WTC11 (cell line): ENCODE measurements at regions not wholly inside any gene's neighbourhood (a gene's known extent, or its start where the extent isn't known, plus 50 kb on each side); places are given as distances from the start of the nearest gene placed in this dataset.
A peak's percentile ranks its signal among the peaks of the same experiment; 100 is the strongest.

Source experiments
- ATAC-seq: fragments of 200-7000 bp; cut with Tn5 transposase; 2 replicates; pipeline ENCODE4 v1.10.0; 2021; ENCODE audit warnings: mild to moderate bottlenecking, moderate library complexity
- CTCF ChIA-PET: fragments of 300-600 bp; sonication (Branson Sonifier 250); formaldehyde crosslinking; loops from one replicate; lab custom pipeline; 2021; ENCODE audit warnings: antibody characterized with exemption; lab: Charles Lee
- POLR2A ChIA-PET: fragments of 350-600 bp; sonication (Branson Sonifier 250); formaldehyde crosslinking; loops from one replicate; lab custom pipeline; 2021; ENCODE audit warnings: antibody characterized with exemption; lab: Charles Lee
- DNase-seq: peaks from one replicate; pipeline ENCODE4 v3.0.0; 2021; ENCODE audit warnings: low spot score
- H3K27ac Mint-ChIP-seq: 2 replicates; pipeline ENCODE4 v1.8.0; 2021; ENCODE audit warnings: mixed read lengths
- H3K27me3 Mint-ChIP-seq: 2 replicates; pipeline ENCODE4 v1.8.0; 2021; ENCODE audit warnings: low read depth, mild to moderate bottlenecking, moderate library complexity, mixed read lengths
- H3K36me3 Mint-ChIP-seq: 2 replicates; pipeline ENCODE4 v1.8.0; 2021; ENCODE audit warnings: mixed read lengths
- H3K4me1 Mint-ChIP-seq: 2 replicates; pipeline ENCODE4 v1.8.0; 2022; ENCODE audit warnings: mixed read lengths
- H3K4me3 Mint-ChIP-seq: 2 replicates; pipeline ENCODE4 v1.8.0; 2021; ENCODE audit warnings: mild to moderate bottlenecking, moderate library complexity, mixed read lengths
- H3K9me3 Mint-ChIP-seq: 2 replicates; pipeline ENCODE4 v1.8.0; 2021; ENCODE audit warnings: mixed read lengths
- ATF2 ChIP-seq: sonication (generic); formaldehyde crosslinking; IDR thresholded peaks from 2 replicates; pipeline ENCODE4 v1.8.1; 2022; ENCODE audit warnings: low read depth, missing genetic modification reagents, borderline replicate concordance
- CREM ChIP-seq: sonication (generic); formaldehyde crosslinking; IDR thresholded peaks from 2 replicates; pipeline ENCODE4 v1.8.1; 2022; ENCODE audit warnings: mild to moderate bottlenecking, missing genetic modification reagents, moderate library complexity
- EMX1 ChIP-seq: fragments of 250-450 bp; sonication (Bioruptor Pico); IDR thresholded peaks from 2 replicates; pipeline ENCODE4 v1.8.0; 2021; ENCODE audit warnings: mild to moderate bottlenecking
- ERG ChIP-seq: fragments of 250-450 bp; sonication (Bioruptor Pico); IDR thresholded peaks from 2 replicates; pipeline ENCODE4 v1.8.0; 2021; ENCODE audit warnings: mild to moderate bottlenecking
- GTF2I ChIP-seq: fragments of 250-450 bp; sonication (Bioruptor Pico); conservative IDR thresholded peaks from 2 replicates; pipeline ENCODE4 v1.4.0; 2021; ENCODE audit warnings: mild to moderate bottlenecking
- KAT7 ChIP-seq: sonication (generic); formaldehyde crosslinking; IDR thresholded peaks from 2 replicates; pipeline ENCODE4 v1.8.1; 2023; ENCODE audit warnings: missing genetic modification reagents, mild to moderate bottlenecking, borderline replicate concordance
- NFYB ChIP-seq: sonication (generic); formaldehyde crosslinking; conservative IDR thresholded peaks from 2 replicates; pipeline ENCODE4 v1.8.0; 2022; ENCODE audit warnings: low read depth, missing genetic modification reagents
- OVOL2 ChIP-seq: fragments of 250-450 bp; sonication (Bioruptor Pico); IDR thresholded peaks from 2 replicates; pipeline ENCODE4 v1.9.0; 2021; ENCODE audit warnings: mild to moderate bottlenecking, borderline replicate concordance
- RELA ChIP-seq: sonication (generic); formaldehyde crosslinking; IDR thresholded peaks from 2 replicates; pipeline ENCODE4 v1.8.1; 2022; ENCODE audit warnings: missing genetic modification reagents, mild to moderate bottlenecking, borderline replicate concordance
- RORB ChIP-seq: fragments of 250-450 bp; sonication (Bioruptor Pico); IDR thresholded peaks from 2 replicates; pipeline ENCODE4 v1.9.0; 2021; ENCODE audit warnings: mild to moderate bottlenecking
- SMAD4 ChIP-seq: sonication (generic); formaldehyde crosslinking; IDR thresholded peaks from 2 replicates; pipeline ENCODE4 v1.8.0; 2022; ENCODE audit warnings: mild to moderate bottlenecking, missing genetic modification reagents
- SP1 ChIP-seq: sonication (generic); formaldehyde crosslinking; conservative IDR thresholded peaks from 2 replicates; pipeline ENCODE4 v1.8.1; 2022; ENCODE audit warnings: missing genetic modification reagents
- TEAD4 ChIP-seq: sonication (generic); formaldehyde crosslinking; IDR thresholded peaks from 2 replicates; pipeline ENCODE4 v1.8.0; 2022; ENCODE audit warnings: mild to moderate bottlenecking, missing genetic modification reagents
- ZBTB43 ChIP-seq: sonication (generic); formaldehyde crosslinking; IDR thresholded peaks from 2 replicates; pipeline ENCODE4 v1.8.1; 2023; ENCODE audit warnings: mild to moderate bottlenecking, missing genetic modification reagents
- ZNF219 ChIP-seq: sonication (generic); formaldehyde crosslinking; IDR thresholded peaks from 2 replicates; pipeline ENCODE4 v1.8.0; 2023; ENCODE audit warnings: missing genetic modification reagents, mild to moderate bottlenecking, borderline replicate concordance
- ZNF396 ChIP-seq: fragments of 250-450 bp; sonication (Bioruptor Pico); IDR thresholded peaks from 2 replicates; pipeline ENCODE4 v1.8.0; 2021; ENCODE audit warnings: mild to moderate bottlenecking, moderate library complexity, borderline replicate concordance
- ZNF416 ChIP-seq: fragments of 250-450 bp; sonication (Bioruptor Pico); IDR thresholded peaks from 2 replicates; pipeline ENCODE4 v1.9.0; 2021; ENCODE audit warnings: mild to moderate bottlenecking, inconsistent platforms
- ZNF423 ChIP-seq: fragments of 250-450 bp; sonication (Bioruptor Pico); IDR thresholded peaks from 2 replicates; pipeline ENCODE4 v2.1.2; 2022; ENCODE audit warnings: mild to moderate bottlenecking, moderate library complexity
- ZNF532 ChIP-seq: fragments of 250-450 bp; sonication (Bioruptor Pico); IDR thresholded peaks from 2 replicates; pipeline ENCODE4 v1.9.0; 2021; ENCODE audit warnings: mild to moderate bottlenecking, borderline replicate concordance
- TF ChIP-seq, protein P1 (sequence below): sonication (generic); formaldehyde crosslinking; IDR thresholded peaks from 2 replicates; pipeline ENCODE4 v1.8.0; 2023; ENCODE audit warnings: missing genetic modification reagents
- TF ChIP-seq, protein P2 (sequence below): fragments of 200-600 bp; IDR thresholded peaks from 2 replicates; pipeline ENCODE4 v1.8.0; 2022; ENCODE audit warnings: antibody characterized with exemption

DNA sequence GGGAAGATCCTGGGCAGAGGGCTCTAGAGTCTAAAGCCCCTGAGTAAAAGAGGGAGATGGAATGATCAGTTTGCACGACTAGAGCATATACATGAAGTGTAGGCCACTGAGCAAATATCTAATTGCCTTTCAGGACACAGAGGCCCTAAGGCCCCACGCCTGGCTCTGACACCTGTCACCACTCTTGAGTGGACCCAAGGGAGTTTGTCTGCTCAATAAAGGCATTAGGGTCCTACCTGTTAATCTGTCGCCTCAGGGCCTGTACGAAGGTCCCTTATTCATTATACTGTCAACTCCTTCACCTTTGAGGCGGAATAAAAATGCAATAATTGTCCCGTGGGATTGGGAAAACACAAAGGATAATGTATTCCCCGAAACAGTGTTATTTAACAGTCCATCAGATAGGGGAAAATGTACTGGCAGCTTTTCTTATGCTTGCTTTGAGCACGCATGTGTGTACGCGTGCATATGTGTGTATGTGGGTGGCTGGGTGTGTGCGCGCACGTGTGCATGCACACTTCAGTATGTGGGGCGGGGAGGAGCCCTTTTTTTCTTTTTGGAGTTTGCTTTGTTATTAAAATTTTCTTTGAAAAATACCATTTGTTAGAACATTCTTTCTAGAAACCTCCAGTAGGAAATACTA, 161.8 kb upstream of the SERP2 start:
- Mint-ChIP-seq H3K27ac (no peak overlapping the region), H3K36me3 (no peaks in the 10 kb centered on the region), H3K27me3 (0 out of 2 replicates have a peak, but pooled peaks cover 3% of the 10 kb centered on the region), H3K4me1 (peaks cover 10% of the 10 kb centered on the region), H3K4me3 (no peak overlapping the region), H3K9me3 (peaks cover 21% of the 10 kb centered on the region)
- ChIA-PET POLR2A (no interaction called here), CTCF (no interaction called here)
- ATAC-seq (no peak), DNase-seq (no peak)
- TF ChIP-seq KAT7 (CRISPR knock-in tag): no peak
- no peak for TF ChIP-seq OVOL2 (CRISPR knock-in tag)
- TF ChIP-seq, protein P1, sequence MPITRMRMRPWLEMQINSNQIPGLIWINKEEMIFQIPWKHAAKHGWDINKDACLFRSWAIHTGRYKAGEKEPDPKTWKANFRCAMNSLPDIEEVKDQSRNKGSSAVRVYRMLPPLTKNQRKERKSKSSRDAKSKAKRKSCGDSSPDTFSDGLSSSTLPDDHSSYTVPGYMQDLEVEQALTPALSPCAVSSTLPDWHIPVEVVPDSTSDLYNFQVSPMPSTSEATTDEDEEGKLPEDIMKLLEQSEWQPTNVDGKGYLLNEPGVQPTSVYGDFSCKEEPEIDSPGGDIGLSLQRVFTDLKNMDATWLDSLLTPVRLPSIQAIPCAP (CRISPR knock-in tag): no peak
- TF ChIP-seq NFYB (CRISPR knock-in tag): no peak
- TF ChIP-seq ZNF219: no peak
- TF ChIP-seq SMAD4 (CRISPR knock-in tag): no peak
- no peak for TF ChIP-seq CREM (CRISPR knock-in tag)
- no peak for TF ChIP-seq RORB (CRISPR knock-in tag)
- TF ChIP-seq EMX1 (CRISPR knock-in tag): no peak

- CTCF ChIA-PET: no interaction called here
- Mint-ChIP-seq H3K36me3 (no peaks in the 10 kb centered on the region), H3K4me1 (peaks cover 10% of the 10 kb centered on the region), H3K27ac (no peak overlapping the region), H3K9me3 (peaks cover 15% of the 10 kb centered on the region), H3K4me3 (no peak overlapping the region), H3K27me3 (no peaks in the 10 kb centered on the region)
- 0 out of 2 replicates have a peak, but pooled peaks have one; percentile 30 for ATAC-seq
- DNase-seq: no peak
- POLR2A ChIA-PET: interaction anchor here (0.5 kb wide), 1 partner anchor 10 kb away, joined by 4 read pairs; no protein-coding TSS in a partner anchor
- TF ChIP-seq ATF2: no peak
- TF ChIP-seq SP1 (CRISPR knock-in tag): no peak
- TF ChIP-seq ZNF396: no peak
- TF ChIP-seq ZNF423: no peak
- no peak for TF ChIP-seq GTF2I (CRISPR knock-in tag)
- TF ChIP-seq ZNF416 (CRISPR knock-in tag): no peak
- TF ChIP-seq KAT7 (CRISPR knock-in tag): no peak
- TF ChIP-seq, protein P2, sequence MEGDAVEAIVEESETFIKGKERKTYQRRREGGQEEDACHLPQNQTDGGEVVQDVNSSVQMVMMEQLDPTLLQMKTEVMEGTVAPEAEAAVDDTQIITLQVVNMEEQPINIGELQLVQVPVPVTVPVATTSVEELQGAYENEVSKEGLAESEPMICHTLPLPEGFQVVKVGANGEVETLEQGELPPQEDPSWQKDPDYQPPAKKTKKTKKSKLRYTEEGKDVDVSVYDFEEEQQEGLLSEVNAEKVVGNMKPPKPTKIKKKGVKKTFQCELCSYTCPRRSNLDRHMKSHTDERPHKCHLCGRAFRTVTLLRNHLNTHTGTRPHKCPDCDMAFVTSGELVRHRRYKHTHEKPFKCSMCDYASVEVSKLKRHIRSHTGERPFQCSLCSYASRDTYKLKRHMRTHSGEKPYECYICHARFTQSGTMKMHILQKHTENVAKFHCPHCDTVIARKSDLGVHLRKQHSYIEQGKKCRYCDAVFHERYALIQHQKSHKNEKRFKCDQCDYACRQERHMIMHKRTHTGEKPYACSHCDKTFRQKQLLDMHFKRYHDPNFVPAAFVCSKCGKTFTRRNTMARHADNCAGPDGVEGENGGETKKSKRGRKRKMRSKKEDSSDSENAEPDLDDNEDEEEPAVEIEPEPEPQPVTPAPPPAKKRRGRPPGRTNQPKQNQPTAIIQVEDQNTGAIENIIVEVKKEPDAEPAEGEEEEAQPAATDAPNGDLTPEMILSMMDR: no peak
- TF ChIP-seq ZBTB43 (CRISPR knock-in tag): no peak
- TF ChIP-seq TEAD4 (CRISPR knock-in tag): no peak
- TF ChIP-seq ZNF219: no peak
- no peak for TF ChIP-seq ZNF532 (CRISPR knock-in tag)
- TF ChIP-seq RELA (CRISPR knock-in tag): no peak
- no peak for TF ChIP-seq ERG (CRISPR knock-in tag)
Measured at GRCh38 chr13:44212633-44213396, 160.8 kb upstream of the SERP2 start.
